ENCODE measurements at regions not wholly inside any gene's neighbourhood (a gene's known extent, or its start where the extent isn't known, plus 50 kb on each side); places are given as distances from the start of the nearest gene placed in this dataset.
"Not testable (repeated sequence)": the region's sequence is repeated elsewhere in the genome, so short reads cannot be mapped to it uniquely, and the experiment has no call there.

GRCh38 chr6:51203504-51203903, 384.8 kb downstream of the TFAP2B start:
- CTCF ChIA-PET = no interaction called here
- POLR2A ChIA-PET = no interaction called here

GRCh38 chr6:51206686-51207085, 388.0 kb downstream of the TFAP2B start:
- CTCF ChIA-PET, POLR2A ChIA-PET: not testable (repeated sequence)

DNA sequence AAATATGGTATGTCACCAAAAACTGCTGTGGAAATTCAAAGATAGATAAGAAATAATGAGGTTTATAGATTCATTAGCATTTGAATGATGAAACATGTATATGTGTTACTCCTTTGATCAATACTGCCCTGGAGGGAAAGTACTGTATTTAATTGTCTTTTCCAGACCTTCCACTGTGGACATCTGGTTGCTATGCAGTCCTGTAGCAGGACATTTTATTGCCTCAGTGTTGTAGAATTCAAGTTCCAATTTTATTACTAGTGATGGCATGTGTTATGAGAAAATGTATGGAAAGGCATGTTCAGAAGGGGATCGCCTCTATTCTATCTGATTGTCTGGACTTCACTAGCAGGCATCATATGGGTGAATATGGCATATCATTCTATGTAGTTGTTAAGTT, 391.0 kb downstream of the TFAP2B start:
- POLR2A ChIA-PET = no interaction called here
- CTCF ChIA-PET = no interaction called here

DNA sequence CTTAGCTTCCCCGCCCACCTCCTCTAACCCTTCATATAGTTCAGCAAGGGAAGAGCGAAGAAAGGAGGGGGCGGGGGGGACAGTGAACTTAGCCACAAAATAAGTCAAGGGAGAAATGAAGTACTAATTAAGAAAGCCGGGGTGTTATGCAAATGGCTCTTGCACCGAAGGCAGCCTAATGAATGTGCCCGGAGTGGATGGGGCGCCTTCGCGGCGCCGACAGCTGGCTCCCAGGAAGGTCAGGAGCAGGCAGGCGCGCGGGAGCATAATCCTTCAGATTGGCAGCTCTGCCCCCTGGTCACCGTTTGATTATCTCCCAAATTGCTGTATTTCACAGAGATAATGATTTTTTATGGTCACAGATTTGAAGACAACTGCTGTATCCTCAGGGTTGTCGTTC, 395.1 kb downstream of the TFAP2B start:
- ChIA-PET CTCF (no interaction called here), POLR2A (no interaction called here)

DNA sequence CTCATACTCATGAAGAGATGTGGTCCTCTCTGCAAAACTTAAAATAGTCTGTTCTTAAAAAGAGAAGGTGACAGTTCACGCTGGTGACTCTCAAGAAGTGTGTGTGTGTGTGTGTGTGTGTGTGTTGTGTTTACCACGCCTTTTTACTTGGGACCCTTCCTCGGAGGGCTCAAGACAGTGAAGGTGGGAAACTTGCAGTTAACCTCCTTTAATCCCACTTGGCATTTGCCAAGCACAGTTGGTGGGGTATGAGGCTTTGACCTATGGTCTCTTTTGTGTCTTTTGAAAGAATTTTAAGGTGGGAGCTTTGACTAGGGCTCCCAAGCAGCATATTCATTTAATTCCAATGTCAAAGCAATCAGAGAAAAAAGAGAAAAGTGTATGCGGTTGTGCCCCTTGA, 395.8 kb downstream of the TFAP2B start:
- CTCF ChIA-PET = no interaction called here
- POLR2A ChIA-PET = no interaction called here

DNA sequence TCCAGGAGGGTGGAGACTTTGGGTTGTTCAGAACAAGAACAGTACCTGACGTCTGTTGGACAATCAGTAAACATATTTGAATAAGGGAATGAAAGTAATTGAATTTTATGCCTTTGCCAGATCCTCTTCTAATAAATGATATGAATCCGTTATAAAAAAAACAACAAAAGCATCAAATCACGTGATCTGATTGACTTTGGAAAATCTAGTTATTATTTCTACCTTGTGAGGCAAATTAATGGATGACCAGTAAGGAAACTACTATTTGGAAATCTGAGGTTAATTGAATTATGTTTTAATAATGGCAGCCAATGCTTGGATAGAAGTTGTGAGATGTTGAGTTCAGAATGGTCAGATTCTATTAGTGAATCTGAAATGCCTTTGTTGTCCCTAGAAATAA, 399.5 kb downstream of the TFAP2B start:
- ChIA-PET CTCF (no interaction called here), POLR2A (no interaction called here)

GRCh38 chr6:51224580-51225240, 406.0 kb downstream of the TFAP2B start:
- POLR2A ChIA-PET = not testable (repeated sequence)

DNA sequence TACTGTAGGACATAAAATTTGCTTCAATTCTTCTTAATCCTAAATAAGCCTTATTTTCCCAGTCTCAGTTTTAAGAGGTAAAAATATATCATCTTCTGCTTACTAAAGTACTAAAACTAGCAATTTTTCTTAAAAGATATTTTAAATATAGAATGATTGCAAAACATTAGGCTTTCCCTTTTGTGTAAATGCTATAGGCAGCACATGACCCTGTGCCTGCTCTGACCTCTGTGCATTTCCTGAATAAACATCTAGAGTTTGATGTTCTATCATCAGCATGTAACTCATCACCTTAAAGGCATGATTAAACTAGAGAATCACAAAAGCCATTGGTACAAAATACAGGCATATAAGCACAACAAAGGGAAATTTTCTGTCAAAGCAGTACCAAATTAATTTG, 422.7 kb downstream of the TFAP2B start:
- CTCF ChIA-PET = no interaction called here
- POLR2A ChIA-PET = no interaction called here

More at GRCh38 chr6:51224580-51225240, 406.0 kb downstream of the TFAP2B start:
- CTCF ChIA-PET = not testable (repeated sequence)

GRCh38 chr6:51249798-51250197, 431.1 kb downstream of the TFAP2B start:
- ChIA-PET POLR2A (no interaction called here), CTCF (no interaction called here)

DNA sequence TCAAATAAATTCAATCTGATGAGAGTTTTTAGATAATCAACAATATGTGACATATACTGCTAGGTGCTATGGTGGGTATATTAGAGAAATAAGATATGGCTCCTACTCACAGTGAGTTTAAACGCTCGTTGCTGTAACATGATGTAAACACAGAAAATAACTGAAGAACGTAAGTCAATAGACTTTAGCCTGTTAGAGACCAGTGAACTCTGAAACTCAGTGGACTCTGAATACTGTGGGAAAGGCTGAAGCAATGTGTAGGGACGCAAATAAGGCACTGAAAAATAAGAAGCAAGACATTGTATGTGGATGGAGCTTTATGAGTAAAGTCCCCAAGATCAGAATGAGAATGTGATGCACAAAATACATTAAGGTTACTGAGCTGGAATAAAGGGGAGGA, 431.6 kb downstream of the TFAP2B start:
- ChIA-PET POLR2A (no interaction called here), CTCF (no interaction called here)

- POLR2A ChIA-PET = no interaction called here
- CTCF ChIA-PET = no interaction called here
These were observed 439.3 kb downstream of the TFAP2B start for GRCh38 chr6:51257938-51258337.

- CTCF ChIA-PET = no interaction called here
- POLR2A ChIA-PET = no interaction called here
These were observed 441.3 kb downstream of the TFAP2B start for GRCh38 chr6:51260003-51260402.

DNA sequence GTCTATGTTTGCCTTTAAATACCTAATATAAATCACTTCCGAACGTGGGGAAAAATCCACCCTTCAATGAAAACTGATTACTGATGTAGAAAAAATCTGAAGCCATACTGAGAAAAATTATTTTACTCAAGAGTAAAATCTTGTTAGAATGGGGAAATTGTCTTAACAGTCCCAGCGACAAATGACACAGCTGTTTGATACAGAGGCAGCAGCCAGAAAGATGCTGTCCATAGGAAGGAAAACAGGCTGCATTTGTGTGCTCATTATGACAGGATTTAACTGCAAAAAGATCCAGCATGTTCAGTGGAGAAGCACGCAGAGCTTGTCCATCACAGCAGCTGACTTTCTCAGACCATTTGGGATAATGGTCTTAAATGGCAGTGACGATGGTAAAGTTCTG, 443.0 kb downstream of the TFAP2B start:
- ChIA-PET CTCF (no interaction called here), POLR2A (no interaction called here)

DNA sequence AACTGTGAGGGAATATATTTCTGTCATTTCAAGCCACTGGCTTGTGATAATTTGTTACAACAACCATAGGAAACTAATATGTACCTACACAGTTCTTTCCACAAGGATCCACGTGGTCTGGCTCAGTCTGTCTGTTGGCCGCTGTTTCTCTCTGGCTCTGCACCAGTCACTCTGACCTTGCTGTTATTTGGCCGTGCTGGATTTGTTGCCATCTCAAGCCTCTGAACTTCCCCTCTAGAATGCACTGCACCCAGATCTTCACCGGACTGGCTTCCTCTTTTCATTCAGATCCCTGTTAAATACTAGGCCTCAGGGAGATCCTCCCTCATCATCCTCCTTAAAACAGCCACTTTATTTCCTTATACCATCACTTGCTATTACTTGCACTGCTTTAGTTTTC, 446.8 kb downstream of the TFAP2B start:
- ChIA-PET POLR2A (no interaction called here), CTCF (no interaction called here)

DNA sequence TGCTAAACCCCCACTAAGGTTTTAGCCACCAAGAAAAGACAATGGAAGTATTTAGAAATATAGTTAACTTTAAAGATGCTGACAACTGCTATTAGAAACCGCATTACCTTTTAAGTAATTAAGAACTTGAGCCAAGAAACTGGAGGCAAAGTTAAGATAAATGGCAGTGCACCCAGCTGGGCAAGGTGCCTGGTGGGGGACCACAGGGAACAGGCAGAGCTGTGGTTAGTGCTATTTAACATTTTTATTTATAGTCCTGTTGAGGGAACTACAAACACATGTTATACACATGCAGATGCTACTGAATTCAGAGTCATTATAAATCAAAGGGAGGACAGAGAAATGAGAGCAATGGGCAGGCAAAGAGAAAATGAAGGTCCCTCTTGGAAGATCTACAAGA, 447.9 kb downstream of the TFAP2B start:
- CTCF ChIA-PET = no interaction called here
- POLR2A ChIA-PET = no interaction called here

DNA sequence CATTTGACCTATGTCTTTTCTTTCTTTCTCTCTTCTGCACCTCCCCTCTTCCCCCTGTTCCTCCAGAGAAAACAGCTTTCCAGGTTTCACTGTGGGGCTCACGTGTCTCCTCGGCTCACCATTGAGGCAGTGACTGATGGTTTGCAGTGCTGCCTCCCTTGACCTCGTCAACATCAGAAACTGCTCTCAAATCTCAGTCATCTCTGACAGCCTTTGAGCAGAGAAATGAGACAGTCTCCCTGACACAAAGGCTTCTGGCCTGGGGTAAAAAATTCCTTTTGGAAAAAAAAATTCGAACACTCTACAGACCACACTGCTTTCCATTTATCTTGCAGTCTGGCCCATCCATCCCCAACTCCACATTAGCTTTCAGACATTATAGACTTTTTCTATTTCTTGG, 450.0 kb downstream of the TFAP2B start:
- CTCF ChIA-PET = no interaction called here

GRCh38 chr6:51269876-51270275, 451.2 kb downstream of the TFAP2B start:
- ChIA-PET POLR2A (no interaction called here), CTCF (no interaction called here)

More for the DNA sequence above, 450.0 kb downstream of the TFAP2B start:
- POLR2A ChIA-PET = no interaction called here

- ChIA-PET POLR2A (no interaction called here), CTCF (no interaction called here)
These were observed 452.9 kb downstream of the TFAP2B start for GRCh38 chr6:51271615-51272014.

DNA sequence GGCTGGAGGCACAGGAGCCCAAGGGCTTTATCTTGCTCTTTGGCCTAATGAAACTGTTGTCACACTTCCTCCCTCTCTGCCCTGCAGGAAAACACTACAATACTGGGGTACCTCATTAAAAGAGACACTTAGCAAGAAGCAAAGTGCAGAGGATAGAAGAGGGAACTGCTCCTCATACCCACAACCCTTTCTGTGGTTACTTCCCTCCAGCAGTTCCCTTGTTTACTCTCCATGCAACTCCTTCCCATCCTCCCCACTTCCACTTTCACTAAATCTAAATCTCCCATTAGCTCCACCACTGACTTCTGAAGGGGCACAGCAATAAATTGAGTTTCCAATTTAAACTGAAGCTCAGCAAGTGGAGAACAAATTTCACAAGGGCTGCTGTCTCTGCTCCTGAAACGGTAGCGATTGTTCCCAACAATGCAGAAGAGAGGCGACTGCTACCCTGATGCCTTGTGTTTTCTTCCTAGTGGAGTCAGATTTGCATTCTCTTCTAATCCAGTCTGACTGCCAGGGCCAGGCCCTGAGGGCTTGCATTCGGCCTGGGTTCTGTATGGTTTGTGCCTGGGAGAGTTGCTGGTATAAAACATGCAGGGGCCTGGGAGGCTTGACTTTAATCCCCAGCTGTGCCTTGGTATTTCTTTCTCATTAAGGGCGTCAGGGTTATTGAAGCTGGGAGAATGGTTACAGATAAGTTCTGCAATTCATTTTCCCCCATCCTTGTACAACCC, 454.7 kb downstream of the TFAP2B start:
- POLR2A ChIA-PET = no interaction called here
- CTCF ChIA-PET = no interaction called here

- CTCF ChIA-PET = no interaction called here
- POLR2A ChIA-PET = no interaction called here
These were observed 458.8 kb downstream of the TFAP2B start for GRCh38 chr6:51277474-51277873.

DNA sequence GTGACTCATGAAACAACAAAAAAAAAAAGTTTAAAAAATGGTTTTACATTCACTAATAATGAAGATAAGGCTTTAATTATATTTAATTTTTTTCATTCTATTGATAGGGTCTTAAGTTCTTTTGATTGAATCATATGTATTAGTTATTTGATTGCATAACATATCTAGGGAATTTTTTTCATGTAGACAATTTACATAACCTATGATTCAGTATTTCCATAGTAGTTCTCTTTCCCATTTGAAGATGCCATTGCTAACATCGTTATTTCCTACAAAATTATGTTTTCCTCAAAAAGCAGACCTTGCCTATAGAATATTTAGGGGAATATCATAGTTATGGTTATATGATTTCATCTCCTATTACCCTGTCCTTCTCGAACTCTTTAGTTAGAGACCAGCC, 463.4 kb downstream of the TFAP2B start:
- CTCF ChIA-PET = no interaction called here

DNA sequence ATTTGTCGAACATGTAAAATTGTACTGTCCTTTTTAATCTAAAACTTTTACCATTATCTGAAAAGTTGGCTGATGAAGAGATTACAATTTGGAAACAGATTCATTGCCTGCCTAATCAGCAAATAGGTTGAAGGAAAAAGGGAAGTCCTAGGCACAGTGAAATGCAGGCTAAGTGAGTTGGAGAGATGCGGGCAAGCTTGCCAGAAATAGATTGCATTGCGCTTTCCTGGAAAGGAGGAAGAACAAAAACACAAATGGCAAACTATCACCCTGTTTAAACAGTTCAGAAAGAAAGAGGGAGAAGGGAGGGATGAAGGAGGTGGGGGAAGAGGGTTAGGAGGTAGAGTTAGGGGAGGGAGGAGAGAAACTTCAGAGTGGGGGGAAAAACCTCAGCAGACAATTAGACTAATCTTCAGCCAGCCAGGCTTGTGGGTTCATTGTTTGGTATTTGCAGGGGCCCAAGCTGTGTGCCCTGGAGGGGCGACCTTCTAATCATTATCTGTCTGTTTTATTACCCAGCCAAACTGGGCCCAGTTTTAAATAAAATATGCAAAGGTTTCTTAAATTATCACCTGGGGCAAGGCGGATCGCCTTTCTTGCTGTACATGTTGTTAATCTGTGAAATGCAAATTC, 465.2 kb downstream of the TFAP2B start:
- CTCF ChIA-PET = no interaction called here
- POLR2A ChIA-PET = no interaction called here

More for the DNA sequence above, 463.4 kb downstream of the TFAP2B start:
- POLR2A ChIA-PET = no interaction called here
